ENCODE measurements at regions not wholly inside any gene's neighbourhood (a gene's known extent, or its start where the extent isn't known, plus 50 kb on each side); places are given as distances from the start of the nearest gene placed in this dataset.
A peak's percentile ranks its signal among the peaks of the same experiment; 100 is the strongest.
"Not testable (repeated sequence)": the region's sequence is repeated elsewhere in the genome, so short reads cannot be mapped to it uniquely, and the experiment has no call there.

- no peak for DNase-seq (ENCODE audit: low spot score)
These were observed 101.8 kb downstream of the RPLP1 start for GRCh38 chr15:69554279-69554961.

GRCh38 chr15:69555080-69555479, 102.5 kb downstream of the RPLP1 start:
- no peak for DNase-seq (ENCODE audit: low spot score)

- no peak for DNase-seq (ENCODE audit: low spot score)
These were observed 103.7 kb downstream of the RPLP1 start for GRCh38 chr15:69556344-69556743.

GRCh38 chr15:69557020-69557706, 104.5 kb downstream of the RPLP1 start:
- no peak for DNase-seq (ENCODE audit: low spot score)

GRCh38 chr15:69557707-69558409, 105.2 kb downstream of the RPLP1 start:
- no peak for DNase-seq (ENCODE audit: low spot score)

GRCh38 chr15:69559440-69560190, 107.0 kb downstream of the RPLP1 start:
- no peak for DNase-seq (ENCODE audit: low spot score)

- no peak for DNase-seq (ENCODE audit: low spot score)
These were observed 108.6 kb downstream of the RPLP1 start for GRCh38 chr15:69561071-69561784.

- no peak for DNase-seq (ENCODE audit: low spot score)
These were observed 109.5 kb downstream of the RPLP1 start for GRCh38 chr15:69562116-69562515.

- DNase-seq (ENCODE audit: low spot score) = no peak
These were observed 109.9 kb downstream of the RPLP1 start for GRCh38 chr15:69562564-69562963.

- no peak for DNase-seq (ENCODE audit: low spot score)
These were observed 112.5 kb downstream of the RPLP1 start for GRCh38 chr15:69565066-69565655.

- DNase-seq (ENCODE audit: low spot score) = not testable (repeated sequence)
These were observed 114.7 kb downstream of the RPLP1 start for GRCh38 chr15:69567238-69567760.

- no peak for DNase-seq (ENCODE audit: low spot score)
These were observed 115.8 kb downstream of the RPLP1 start for GRCh38 chr15:69568173-69569009.

GRCh38 chr15:69570454-69570853, 117.8 kb downstream of the RPLP1 start:
- no peak for DNase-seq (ENCODE audit: low spot score)

- no peak for DNase-seq (ENCODE audit: low spot score)
These were observed 118.4 kb downstream of the RPLP1 start for GRCh38 chr15:69570997-69571396.

- not testable (repeated sequence) for DNase-seq (ENCODE audit: low spot score)
These were observed 120.7 kb downstream of the RPLP1 start for GRCh38 chr15:69573278-69573677.

GRCh38 chr15:69573815-69574475, 121.3 kb downstream of the RPLP1 start:
- no peak for DNase-seq (ENCODE audit: low spot score)

GRCh38 chr15:69574506-69574905, 121.9 kb downstream of the RPLP1 start:
- DNase-seq (ENCODE audit: low spot score) = no peak

- DNase-seq (ENCODE audit: low spot score) = no peak
These were observed 122.8 kb downstream of the RPLP1 start for GRCh38 chr15:69575387-69575786.

GRCh38 chr15:69576035-69576526, 123.5 kb downstream of the RPLP1 start:
- DNase-seq (ENCODE audit: low spot score) = peak; percentile 67
